ENCODE measurements at regions not wholly inside any gene's neighbourhood (a gene's known extent, or its start where the extent isn't known, plus 50 kb on each side); places are given as distances from the start of the nearest gene placed in this dataset.

GRCh38 chr1:5691795-5692509 lies 300.3 kb downstream of the NPHP4 start:
- Histone ChIP-seq H3K4me2 (no peak overlapping the region), H3K36me3 (ENCODE audit: insufficient read depth) (peaks cover 7% of the 10 kb centered on the region; the same call in 1 of the 2 replicates), H3F3A (replicated peaks; ENCODE audit: low read depth) (no peaks in the 10 kb centered on the region), H4K20me1 (replicated peaks; ENCODE audit: insufficient read depth) (no peaks in the 10 kb centered on the region), H3K4me1 (ENCODE audit: insufficient read depth) (no peaks in the 10 kb centered on the region), H3K4me3 (no peak overlapping the region), H3K79me2 (replicated peaks; ENCODE audit: insufficient read depth) (no peaks in the 10 kb centered on the region), H2AFZ (no peak overlapping the region), H3K9me2 (ENCODE audit: insufficient read depth) (no peaks in the 10 kb centered on the region), H3K27ac (ENCODE audit: low read depth) (no peak overlapping the region), H3K27me3 (ENCODE audit: insufficient read depth) (no peaks in the 10 kb centered on the region)
- Mint-ChIP-seq H3K9me3 (peaks cover 2% of the 10 kb centered on the region; the same call in 1 of the 3 replicates), H3K4me3 (no peak overlapping the region; the same call in 2 of the 3 replicates), H3K27ac (no peak overlapping the region), H3K4me1 (peaks cover 25% of the 10 kb centered on the region), H3K27me3 (ENCODE audit: insufficient read depth, low read depth, poor library complexity) (peaks cover 12% of the 10 kb centered on the region), H3K36me3 (ENCODE audit: low read depth) (no peaks in the 10 kb centered on the region)
- no peak for TF ChIP-seq POLR2AphosphoS5 (IDR thresholded peaks at IDR 0.05; ENCODE audit: low read depth)
- TF ChIP-seq, protein P1, sequence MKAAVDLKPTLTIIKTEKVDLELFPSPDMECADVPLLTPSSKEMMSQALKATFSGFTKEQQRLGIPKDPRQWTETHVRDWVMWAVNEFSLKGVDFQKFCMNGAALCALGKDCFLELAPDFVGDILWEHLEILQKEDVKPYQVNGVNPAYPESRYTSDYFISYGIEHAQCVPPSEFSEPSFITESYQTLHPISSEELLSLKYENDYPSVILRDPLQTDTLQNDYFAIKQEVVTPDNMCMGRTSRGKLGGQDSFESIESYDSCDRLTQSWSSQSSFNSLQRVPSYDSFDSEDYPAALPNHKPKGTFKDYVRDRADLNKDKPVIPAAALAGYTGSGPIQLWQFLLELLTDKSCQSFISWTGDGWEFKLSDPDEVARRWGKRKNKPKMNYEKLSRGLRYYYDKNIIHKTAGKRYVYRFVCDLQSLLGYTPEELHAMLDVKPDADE (IDR thresholded peaks at IDR 0.05), result no peak
- TF ChIP-seq, protein P2, sequence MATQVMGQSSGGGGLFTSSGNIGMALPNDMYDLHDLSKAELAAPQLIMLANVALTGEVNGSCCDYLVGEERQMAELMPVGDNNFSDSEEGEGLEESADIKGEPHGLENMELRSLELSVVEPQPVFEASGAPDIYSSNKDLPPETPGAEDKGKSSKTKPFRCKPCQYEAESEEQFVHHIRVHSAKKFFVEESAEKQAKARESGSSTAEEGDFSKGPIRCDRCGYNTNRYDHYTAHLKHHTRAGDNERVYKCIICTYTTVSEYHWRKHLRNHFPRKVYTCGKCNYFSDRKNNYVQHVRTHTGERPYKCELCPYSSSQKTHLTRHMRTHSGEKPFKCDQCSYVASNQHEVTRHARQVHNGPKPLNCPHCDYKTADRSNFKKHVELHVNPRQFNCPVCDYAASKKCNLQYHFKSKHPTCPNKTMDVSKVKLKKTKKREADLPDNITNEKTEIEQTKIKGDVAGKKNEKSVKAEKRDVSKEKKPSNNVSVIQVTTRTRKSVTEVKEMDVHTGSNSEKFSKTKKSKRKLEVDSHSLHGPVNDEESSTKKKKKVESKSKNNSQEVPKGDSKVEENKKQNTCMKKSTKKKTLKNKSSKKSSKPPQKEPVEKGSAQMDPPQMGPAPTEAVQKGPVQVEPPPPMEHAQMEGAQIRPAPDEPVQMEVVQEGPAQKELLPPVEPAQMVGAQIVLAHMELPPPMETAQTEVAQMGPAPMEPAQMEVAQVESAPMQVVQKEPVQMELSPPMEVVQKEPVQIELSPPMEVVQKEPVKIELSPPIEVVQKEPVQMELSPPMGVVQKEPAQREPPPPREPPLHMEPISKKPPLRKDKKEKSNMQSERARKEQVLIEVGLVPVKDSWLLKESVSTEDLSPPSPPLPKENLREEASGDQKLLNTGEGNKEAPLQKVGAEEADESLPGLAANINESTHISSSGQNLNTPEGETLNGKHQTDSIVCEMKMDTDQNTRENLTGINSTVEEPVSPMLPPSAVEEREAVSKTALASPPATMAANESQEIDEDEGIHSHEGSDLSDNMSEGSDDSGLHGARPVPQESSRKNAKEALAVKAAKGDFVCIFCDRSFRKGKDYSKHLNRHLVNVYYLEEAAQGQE (IDR thresholded peaks at IDR 0.05; ENCODE audit: unreplicated experiment), result no peak
- no peak for TF ChIP-seq ZNF331 (CRISPR knock-in tag; IDR thresholded peaks at IDR 0.05; ENCODE audit: low read depth)
- TF ChIP-seq NANOG (IDR thresholded peaks at IDR 0.05; ENCODE audit: borderline replicate concordance), result no peak
- no peak for TF ChIP-seq CREB1 (CRISPR knock-in tag; IDR thresholded peaks at IDR 0.05; ENCODE audit: low read depth)
- TF ChIP-seq ZNF114 (CRISPR knock-in tag; IDR thresholded peaks at IDR 0.05), result no peak
- no peak for TF ChIP-seq ZNF462 (CRISPR knock-in tag; IDR thresholded peaks at IDR 0.05)
- ATAC-seq (no peak), DNase-seq (ENCODE audit: low spot score) (no peak)
